Iris pigment epithelial cell (primary cell): ENCODE measurements at regions not wholly inside any gene's neighbourhood (a gene's known extent, or its start where the extent isn't known, plus 50 kb on each side); places are given as distances from the start of the nearest gene placed in this dataset.

Experiments used
- DNase-seq: peaks from one replicate; pipeline ENCODE4 v3.0.0-alpha.2; 2011; ENCODE audit warnings: low read depth

DNA sequence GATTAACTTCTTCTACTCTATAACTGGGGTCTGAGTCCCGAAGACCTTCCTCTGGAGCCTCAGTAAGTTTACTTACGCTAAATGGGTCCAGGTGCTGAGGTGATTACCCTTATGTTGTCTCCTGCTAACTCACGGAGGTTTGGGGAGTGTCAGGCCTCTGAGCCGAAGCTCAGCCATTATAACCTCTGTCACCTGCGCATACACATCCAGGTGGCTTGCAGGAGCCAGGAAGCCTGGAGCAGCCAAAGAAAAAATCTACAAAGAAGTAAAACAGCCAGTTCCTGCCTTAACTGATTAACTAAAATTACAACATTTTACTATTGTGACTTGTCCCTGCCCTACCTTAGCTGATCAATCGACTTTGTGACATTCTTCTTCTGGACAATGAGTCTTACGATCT is 350.7 kb downstream of the GLRX3 start:
- DNase-seq, result no peak

DNA sequence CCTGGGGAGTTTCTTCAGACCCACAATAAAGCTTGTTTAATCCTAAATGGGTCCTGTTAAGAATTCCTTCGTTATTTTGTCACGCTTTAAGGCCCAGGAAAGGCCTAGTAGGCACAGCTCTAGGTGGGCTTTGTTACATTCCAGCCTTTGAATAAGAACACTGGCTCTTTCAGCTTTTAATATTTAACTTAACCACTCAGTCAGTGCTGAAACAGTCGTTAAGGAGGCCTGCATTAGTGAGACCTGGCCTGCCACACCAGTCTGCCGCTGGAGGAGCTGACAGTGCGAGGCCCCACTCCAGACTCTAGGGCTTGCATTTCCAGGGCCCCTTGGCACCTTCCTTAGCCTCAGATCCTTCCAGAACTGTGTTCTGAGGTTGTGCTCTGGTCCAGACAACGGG is 351.4 kb downstream of the GLRX3 start:
- no peak for DNase-seq

DNA sequence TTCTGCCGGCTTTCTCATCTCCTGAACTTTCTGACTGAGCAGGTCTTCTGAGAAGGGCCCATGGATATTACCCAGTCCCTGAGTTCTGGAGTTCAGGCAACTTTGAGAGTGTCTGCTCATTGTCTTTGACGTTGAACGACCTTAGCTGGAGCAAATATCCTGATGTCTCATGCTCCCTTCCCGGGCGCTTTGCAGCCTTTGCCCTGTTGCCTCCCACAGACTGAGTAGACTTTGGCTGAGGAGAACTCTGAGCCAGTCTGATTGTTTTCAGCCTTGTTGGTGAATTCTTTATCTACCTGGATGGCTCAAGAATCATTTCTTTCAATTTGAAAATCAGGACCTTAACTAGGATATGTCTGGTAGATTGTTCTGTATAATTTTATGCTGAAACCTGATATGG is 353.7 kb downstream of the GLRX3 start:
- no peak for DNase-seq

DNA sequence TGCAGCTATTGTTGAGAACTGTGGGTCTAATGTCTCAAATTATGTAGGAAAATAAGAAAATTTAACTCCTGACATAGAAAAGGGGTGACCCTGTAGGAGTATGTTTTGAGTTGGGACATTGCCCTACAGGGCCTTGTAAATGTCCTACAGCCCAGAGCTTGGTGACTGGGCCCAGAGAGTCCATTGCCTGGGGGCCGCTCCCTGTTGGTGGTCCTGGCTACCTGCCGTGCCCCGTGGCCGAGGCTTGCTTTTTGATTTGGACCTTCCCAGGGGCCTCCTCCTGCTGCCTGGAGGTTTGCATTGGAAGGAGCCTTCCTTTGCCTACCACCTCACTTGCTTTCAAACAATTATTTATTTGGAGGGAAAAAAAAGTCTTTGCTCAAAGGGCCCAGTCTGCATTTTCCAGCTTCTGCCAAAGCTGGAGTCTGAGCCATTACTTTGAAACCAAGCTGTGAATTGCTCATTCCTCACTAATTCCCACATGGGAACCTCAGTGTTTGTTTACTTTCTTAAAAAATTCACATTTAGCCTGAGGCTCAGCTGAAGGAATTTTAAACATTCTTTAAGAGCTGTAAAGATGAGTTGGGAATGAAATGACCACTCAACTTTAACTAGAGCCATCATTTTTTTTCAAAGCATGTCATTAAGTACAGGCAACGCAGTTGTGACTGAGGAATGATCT is 355.0 kb downstream of the GLRX3 start:
- no peak for DNase-seq

DNA sequence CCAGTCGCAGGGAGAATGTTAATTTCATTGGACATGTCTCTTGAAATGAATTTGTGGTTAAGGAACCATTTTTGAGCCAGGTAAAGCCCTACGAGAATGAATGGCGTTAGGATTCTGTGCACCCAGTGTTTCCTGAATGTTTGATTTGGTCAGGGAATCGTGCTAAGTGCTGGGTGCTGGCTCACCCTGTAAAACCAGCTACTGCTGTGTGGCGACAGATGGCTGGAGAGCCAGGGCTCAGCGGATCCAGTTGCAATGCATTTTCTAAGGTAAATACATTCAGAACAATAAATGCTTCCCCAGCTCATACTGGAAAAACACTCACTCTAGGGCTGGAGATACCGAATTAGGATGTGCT is 355.5 kb downstream of the GLRX3 start:
- no peak for DNase-seq

DNA sequence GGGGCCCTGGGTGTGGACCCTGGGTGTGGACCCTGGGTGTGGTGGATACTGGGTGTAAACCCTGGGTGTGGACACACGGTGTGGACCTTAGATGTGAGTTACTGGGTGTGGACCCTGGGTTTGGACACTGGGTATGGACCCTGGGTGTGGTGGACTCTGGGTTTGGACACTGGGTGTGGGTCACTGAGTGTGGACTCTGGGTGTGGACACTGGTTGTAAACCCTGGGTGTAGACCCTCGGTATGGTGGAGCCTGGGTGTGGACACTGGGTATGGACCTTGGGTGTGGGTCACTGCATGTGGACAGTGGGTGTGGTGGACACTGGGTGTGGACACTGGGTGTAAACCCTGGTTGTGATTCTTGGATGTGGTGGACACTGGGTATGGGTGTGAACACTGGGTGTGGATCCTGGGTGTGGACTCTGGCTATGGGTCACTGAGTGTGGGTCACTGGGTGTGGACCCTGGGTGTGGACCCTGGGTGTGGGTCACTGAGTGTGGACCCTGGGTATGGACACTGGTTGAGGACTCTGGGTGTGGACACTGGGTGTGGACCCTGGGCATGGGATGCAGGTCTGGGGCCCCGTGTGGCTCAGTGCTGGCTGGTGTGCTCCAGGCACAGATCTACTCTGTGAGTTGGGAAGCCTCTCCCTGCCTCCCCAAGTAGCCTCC is 356.2 kb downstream of the GLRX3 start:
- DNase-seq, result no peak

DNA sequence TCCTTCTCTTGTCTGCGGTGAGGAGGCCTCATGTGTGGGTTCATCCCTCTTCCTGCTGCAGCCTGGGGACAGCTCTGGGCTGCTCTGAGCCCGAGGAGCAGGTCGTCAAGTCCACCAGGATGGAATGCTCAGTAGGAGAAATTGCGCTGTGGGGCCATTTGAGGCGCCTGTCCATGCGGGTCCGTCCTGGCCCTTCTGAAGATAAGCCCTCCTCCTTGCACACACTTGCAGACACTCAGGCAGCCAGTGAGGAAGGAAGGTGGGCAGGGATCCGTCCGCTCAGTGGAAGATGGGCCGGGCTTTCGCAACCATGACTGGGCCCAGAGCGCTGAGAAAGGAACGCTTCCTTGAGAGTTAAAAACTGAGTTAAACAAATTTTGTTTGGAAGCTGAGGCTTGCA is 356.8 kb downstream of the GLRX3 start:
- no peak for DNase-seq

DNA sequence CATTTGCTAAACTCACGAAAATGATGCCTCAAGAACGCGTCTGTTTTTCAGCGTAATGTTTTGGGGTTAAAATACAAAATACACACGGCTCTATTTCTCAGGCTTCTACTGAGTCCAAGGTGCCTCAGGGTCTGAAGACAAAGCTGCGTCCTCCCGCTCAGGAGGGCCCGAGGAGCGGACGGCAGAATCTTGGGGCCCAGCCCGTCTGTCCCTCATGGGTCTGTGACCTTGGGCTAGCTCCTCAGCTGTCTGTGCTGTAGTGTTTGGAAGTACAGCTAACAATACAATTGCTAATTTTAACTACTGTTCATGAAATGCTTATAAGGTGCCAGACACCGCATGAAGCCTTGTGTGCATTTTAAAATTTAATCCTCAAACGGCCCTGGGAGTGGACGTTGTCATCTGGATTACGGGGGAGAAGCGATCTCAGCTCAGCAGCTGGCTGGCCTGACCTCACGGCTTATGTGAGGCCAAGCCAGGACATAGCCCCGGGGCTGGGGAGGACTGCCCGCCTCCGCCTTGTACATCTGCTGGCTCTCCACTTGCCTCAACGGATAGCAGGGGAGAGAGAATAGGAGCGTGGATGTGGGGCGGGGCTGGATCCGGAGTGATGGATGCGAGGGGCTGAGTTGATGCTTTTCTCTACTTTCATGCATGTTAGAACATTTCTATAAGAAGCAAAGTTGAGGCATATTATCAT is 357.4 kb downstream of the GLRX3 start:
- DNase-seq, result no peak

DNA sequence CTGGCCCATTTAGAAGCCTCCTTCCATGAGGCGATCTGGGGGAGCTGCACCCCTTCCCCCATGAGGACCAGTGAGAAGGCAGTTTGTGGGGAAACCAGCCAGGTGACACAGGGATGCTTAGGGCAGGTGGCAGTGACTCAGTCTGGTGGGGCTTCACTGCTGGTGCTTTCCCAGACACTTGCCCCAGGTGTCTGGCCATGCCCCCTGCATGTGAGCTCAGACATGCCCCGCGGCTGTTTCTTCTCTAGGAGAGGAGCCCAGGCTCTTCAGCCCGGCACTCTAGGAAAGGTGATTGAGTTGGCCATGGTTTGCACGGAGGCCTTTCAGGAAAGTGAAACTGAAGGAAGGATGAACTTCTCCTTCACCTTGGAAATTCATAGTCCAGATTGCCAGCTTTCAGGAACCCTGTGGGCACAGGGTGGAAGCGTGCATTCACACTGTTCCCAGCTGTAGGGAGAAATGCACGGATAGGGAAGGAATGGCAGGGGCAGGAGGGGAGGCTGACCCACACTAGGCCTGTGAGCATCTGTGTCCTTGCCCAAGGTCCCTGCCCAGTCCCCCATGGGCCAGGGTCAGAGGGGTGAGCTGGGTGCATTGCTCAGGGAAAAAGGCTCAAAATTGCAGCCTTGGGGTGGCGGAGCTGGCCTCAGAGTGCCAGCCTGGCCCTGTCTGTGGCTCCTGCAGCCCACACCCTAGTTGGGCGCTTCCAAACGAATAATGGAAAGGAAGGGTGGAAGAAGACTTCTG is 359.1 kb downstream of the GLRX3 start:
- no peak for DNase-seq

DNA sequence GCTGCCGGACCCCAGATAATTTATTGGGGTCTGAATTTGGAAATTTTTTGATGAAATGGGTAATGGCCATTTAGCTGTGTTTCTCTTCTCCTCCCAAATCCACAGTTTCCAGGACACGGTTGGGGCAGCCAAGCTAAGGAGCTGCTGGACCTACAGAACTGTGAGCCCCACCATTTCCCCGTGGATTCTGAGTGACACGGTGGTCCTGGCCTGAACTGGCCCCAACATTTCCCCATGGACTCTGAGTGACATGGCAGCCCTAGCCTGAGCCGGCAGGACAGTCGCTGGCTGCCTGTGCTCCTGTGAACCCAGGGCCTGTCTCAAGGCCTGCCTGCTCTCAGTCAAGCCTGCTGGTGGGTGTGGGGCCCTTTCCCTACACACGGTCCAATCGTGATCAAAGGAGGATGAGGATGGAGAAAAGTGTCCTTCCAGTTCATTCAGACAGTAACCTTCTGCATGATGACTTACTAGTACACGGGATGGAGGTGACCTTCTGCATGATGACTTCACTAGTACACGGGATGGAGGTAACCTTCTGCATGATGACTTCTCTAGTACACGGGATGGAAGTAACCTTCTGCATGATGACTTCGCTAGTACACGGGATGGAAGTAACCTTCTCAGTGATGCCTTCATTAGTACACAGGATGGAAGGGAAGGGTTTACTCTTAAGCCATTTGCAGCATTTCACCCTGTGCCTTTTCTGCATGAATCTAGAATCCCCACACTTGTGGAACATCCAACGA is 359.9 kb downstream of the GLRX3 start:
- peak; percentile 10 for DNase-seq

DNA sequence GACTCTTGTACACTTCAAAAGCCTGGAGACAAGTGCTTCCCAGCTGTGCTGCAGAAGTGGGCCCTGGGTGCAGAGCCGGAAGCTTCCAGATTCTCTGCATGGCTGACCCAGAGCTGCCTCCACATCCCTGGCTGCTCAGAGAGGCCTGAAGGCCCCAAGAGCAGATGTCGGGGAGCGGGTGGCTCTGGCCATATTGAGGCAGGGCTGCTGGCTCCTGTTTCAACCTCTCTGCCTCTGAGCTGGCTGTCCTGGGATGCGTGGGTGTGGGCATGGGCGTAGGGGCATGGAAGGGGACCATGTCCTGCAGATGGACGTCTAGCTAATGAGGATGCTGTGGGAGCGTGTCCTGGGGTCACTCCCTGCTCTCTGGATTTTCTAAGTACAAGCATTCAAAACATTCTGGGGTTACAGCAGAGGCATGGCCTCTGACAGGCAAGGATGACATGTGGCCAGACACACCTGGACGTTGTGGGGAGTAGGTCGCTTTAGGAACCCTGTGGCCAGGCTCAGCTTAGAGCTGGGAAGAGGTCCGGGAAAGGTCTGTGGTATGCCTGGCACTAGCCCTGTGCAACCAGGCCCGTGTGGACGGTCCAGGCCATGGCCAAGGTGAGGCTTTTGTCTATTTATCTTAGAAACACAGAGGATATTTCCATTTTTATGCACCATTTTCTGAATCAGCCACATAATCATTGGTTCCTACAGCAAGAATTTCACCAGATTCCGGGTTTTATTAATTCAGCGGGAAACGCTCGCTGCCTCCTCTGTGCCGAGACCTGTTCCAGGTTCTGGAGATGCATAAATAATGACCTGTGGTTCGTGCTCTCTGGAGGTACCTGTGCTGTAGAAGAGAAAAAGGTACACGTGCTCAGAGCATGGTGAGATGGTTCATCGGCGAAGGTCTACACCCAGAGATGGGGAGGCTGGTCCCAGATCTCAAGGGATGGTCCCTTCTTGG is 361.1 kb downstream of the GLRX3 start:
- no peak for DNase-seq

DNA sequence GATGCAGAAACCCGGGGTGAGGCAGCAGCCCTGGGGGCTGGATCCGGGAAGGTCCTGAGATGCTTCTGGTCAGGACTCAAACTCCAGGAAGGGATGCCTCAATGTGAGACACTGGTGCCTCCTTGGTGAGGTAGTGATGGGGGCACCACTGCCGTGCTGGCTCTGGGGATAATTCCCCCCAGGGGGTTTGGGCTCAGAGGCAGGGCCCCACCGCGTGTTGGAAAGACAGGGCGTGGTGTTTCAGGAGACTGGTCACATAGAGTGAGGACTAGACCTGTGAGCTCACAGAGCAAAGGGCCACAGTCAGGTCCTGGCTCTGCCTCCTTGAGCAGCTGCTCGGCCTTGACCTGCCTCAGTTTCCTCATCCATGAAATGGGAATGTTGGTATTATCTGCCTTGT is 361.9 kb downstream of the GLRX3 start:
- no peak for DNase-seq

DNA sequence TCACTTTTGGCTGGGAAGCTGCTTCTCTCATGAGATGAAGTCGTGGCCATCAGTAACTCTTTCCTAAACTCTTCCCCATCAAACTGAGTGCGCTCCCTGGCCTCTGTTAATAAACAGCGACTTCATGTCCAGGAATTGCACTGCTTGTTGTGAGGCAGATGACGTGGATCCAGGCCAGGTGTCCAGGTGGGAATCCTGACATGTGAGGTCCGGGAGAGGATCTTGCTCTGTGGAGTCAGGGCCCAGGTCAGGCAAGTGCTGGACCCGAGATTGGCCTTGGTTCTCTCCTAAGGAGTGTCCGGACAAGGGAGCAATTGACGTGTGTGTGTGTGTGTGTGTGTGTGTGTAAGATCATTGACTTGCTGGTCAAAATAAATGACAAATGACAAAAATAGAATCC is 362.7 kb downstream of the GLRX3 start:
- no peak for DNase-seq

DNA sequence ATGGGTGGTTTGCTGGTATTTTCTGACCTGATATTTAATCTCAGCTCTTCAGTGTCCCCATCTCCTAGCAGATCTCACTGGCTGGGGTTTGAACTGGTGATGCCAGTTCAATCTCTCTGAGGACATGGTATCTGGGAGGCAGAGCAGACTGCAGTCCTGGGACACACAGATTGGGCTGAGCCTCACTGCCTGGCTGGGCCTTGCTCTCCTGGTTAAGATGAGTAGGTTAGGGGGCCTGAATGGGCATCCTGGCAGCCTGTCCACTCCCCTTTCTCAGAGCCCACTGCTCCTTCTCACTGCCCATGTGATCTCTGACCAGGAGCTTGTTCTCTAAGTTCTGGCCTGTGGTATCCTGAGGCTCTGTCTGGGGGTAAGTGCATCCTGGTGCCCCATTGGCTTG is 363.4 kb downstream of the GLRX3 start:
- DNase-seq, result no peak

DNA sequence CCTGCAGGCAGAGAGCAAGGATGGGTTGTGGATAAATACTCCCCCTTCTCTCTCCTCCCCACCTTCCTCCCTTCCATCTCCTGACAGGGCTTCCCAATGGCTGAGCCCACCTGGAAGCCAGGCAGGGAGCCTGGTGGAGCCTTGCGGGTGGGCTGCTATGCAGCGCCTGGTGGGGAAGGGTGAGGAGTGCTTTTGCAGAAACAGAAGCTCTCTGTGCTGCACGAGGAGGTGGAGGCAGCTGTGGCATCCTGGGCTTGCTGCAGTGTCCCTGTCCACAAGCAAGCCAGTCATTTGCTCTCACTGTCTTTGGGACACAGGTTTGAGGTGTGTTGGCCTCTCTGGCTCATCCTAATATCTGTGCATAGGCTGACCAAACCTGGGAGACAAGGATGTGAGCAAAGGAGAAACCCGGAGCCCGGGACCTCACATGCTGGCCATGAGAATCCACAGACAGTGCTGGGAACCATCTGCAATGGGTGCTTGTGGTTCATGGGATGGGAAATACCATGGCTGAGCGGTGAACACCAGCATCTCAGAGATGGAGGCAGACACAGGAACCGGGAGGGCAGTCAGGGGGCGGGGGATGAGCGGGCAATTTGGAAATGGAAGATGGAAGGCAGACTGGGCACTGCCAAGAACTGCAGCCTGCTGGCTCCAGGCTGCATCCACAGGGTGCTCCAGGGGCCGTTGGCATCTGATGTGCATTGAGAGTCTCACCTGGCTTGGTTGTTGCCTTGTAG is 364.2 kb downstream of the GLRX3 start:
- no peak for DNase-seq

DNA sequence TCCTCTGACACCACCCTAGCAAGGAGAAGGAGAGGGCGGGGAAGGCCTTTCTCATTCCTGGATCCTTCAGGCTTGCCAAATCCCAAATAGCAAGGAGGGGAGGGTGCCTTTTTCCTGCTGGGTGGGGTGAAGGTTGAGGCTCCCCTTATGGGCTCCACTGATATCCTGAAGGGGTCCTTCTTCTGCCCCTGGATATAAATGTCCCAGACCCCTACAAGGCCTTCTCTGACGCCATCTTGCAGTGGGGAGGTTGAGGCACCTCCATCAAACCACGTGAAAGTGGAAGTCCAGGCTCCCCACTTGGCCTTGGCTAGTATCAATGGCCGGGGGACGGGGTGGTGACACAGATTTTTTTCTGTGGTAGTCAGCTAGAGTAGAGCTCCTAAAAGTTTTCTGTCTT is 371.3 kb downstream of the GLRX3 start:
- DNase-seq, result no peak

DNA sequence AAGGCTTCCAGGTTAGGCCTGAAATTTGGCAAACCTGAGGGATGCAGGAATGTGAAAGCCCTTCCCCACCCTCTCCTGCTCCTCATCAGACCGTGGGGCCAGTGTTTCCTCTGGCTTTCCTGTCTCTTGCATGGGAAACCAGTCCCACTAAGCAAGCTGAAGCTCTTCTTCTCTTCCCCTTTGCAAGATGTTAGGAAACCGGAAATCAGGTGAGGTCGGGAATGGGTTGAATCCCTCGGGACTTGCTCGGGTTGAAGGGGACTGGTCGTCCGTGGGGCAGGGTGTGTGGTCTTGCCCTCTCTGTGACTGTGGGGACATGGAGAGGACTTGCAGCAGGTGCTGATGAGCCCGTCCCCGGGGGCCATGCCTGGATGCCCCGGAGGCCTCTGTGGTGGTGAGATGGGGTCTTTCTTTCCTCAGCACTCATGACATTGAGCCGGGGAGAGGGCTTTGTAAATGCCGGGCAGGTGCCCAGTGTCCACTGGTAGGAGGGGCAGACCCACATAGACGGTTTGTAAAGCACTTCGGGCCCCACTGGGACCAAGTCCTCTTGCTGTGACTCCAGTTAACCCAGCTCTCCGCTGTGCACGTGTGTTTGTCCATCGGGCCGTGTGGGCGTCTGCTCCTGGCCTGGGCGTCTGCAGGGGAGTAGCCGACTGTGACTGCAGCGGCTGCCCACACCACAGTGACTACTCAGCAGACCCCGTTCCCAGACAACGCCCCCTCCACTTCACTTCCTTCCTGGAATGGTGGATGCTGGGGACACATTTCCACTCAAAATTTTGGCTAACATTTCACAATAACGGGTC is 373.9 kb downstream of the GLRX3 start:
- DNase-seq, result no peak

DNA sequence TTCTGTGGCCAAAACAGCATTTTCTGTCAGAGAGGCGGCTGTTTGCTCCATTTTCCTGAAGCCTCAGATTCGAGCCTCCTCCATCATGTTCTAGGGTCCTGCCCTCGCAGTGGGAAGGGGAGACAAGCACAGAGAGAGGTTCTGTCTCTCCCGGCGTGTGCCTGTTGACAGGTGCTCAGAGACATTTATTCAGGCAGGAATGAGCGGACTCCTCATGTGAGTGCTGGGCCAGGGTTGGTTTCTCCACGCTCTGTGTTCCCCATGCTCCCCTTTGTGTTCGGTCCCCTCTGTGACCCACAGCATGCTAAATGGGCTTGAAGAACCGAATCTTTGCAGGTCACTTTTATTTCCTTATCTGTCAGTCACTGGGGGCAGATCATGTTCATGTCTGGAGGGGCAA is 374.6 kb downstream of the GLRX3 start:
- DNase-seq, result no peak

DNA sequence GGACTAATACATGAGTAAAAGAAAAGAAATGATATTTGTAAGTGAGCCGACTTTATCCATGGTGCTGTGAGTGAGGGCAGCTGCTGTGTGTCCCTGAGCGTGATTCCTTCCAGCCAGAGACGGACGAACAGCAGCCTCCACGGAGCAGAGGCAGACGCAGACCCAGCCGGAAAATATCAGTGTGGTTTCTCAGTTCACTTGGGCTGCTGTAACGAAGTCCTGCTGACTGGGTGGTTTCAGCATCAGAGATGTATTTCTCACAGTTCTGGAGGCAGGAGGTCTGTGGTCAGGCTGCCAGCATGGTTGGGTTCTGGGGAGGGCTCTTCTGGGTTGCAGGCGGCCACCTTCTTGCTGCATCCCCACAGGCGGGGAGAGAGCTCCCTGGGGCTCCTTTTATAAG is 375.6 kb downstream of the GLRX3 start:
- DNase-seq, result no peak
